Pancreas (tissue), 10 donors: ENCODE measurements at regions not wholly inside any gene's neighbourhood (a gene's known extent, or its start where the extent isn't known, plus 50 kb on each side); places are given as distances from the start of the nearest gene placed in this dataset.

Experiments used
- ATAC-seq, 4 donors: fragments of 200-7000 bp; cut with Tn5 transposase; one replicate each; pipeline versions ENCODE4 v1.8.0 to v1.9.1; 2020; ENCODE audit warnings: mild to moderate bottlenecking in 4 of 4, moderate library complexity in 4 of 4
- DNase-seq, 6 donors: peaks; one replicate each; pipeline ENCODE4 v3.0.0-alpha.2; 2020
- FAIRE-seq: peaks from 2 replicates; lab custom pipeline; 2012; peaks lifted over from hg19 to GRCh38; lab: Jason Lieb, UNC
- H3K27ac ChIP-seq, 4 donors: fragments of 200-600 bp; sonication (generic); 1 replicate in 3 of 4; 2 replicates in 1 of 4; pipeline versions ENCODE4 v1.5.0 to v1.8.0; 2020
- H3K27me3 ChIP-seq, 4 donors: fragments of 200-600 bp; one replicate each; pipeline ENCODE4 v1.8.0; 2021
- H3K36me3 ChIP-seq, 3 donors: fragments of 200-600 bp; sonication (generic) in 1 of 3; one replicate each; pipeline versions ENCODE4 v1.5.0 to v1.8.0; 2020 to 2021
- H3K4me1 ChIP-seq, 3 donors: fragments of 200-600 bp; one replicate each; pipeline ENCODE4 v1.8.0; 2021
- H3K4me3 ChIP-seq, 4 donors: fragments of 200-600 bp; sonication (generic) in 2 of 4; one replicate each; pipeline versions ENCODE4 v1.5.0 to v1.8.0; 2020 to 2021
- H3K9me3 ChIP-seq, 4 donors: fragments of 200-600 bp; one replicate each; pipeline ENCODE4 v1.8.0; 2021
- WGBS, 2 donors: extraction: QIAGEN DNeasy Blood & Tissue Kit; methylation state at CpG; one replicate each; pipeline ENCODE4 v1.1.7; 2013; 5-methylcytosine and 5-hydroxymethylcytosine counted together
- intact Hi-C, 3 donors: fragments of 100-400 bp; cut with DNase I; formaldehyde crosslinking; loops; one replicate each; pipeline versions ENCODE4 v1.11.1 to v1.14.2; 2022
- TF ChIP-seq, protein P1 (sequence below), 4 donors: fragments of 200-600 bp; sonication (generic) in 3 of 4; IDR thresholded peaks; one replicate each; pipeline versions ENCODE4 v1.5.0 to v1.8.0; 2021; ENCODE audit warnings: antibody characterized with exemption in 4 of 4
- donor health status: healthy with polysubstance abuse.
- donor health status: DM: no; HTN: no; CAD: no; lungs with moderate emphysema.
- donor health status: DM: no; HTN: no; CAD: no.
- donor health status: control.
- donor health status: control.
- donor health status: Bipolar disorder and iron deficiency.
- donor health status: DM: yes; HTN: yes; CAD: no.
- donor health status: DM: no; HTN: no; CAD: no.
- donor health status: DM: no; HTN: no; CAD: no.
- donor health status: DM: yes; HTN: yes; CAD: no.

DNA sequence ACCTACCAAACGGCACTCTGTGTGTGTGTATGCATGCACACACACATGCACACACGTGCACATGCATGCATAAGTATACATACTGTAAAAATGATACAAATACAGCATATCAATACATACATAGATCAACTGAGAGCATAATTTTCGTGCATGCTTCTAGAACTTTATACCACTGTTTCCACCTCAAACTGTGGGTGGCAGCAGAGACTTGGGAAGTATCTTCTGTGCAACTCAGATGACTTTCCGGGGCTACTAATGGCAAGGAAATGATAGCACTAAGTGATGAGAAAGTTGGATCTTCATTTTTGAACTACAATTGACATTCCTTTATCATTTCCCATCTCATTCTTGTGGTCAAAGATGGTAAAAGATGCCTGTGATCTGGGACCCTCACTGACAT lies 570.7 kb downstream of the REEP3 start:
- TF ChIP-seq, protein P1, sequence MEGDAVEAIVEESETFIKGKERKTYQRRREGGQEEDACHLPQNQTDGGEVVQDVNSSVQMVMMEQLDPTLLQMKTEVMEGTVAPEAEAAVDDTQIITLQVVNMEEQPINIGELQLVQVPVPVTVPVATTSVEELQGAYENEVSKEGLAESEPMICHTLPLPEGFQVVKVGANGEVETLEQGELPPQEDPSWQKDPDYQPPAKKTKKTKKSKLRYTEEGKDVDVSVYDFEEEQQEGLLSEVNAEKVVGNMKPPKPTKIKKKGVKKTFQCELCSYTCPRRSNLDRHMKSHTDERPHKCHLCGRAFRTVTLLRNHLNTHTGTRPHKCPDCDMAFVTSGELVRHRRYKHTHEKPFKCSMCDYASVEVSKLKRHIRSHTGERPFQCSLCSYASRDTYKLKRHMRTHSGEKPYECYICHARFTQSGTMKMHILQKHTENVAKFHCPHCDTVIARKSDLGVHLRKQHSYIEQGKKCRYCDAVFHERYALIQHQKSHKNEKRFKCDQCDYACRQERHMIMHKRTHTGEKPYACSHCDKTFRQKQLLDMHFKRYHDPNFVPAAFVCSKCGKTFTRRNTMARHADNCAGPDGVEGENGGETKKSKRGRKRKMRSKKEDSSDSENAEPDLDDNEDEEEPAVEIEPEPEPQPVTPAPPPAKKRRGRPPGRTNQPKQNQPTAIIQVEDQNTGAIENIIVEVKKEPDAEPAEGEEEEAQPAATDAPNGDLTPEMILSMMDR (IDR thresholded peaks at IDR 0.05), result no peak
- no peaks in the 10 kb centered on the region for H3K27me3 ChIP-seq
- ATAC-seq (no peak), FAIRE-seq (no peak), DNase-seq (no peak)
- no peaks in the 10 kb centered on the region for H3K4me1 ChIP-seq
- H3K4me3 ChIP-seq, result no peak overlapping the region
- 52 to 65% methylated on average over 4 of the region's 4 CpGs for WGBS, 2 donors
- no peaks in the 10 kb centered on the region for H3K9me3 ChIP-seq
- H3K36me3 ChIP-seq, result no peaks in the 10 kb centered on the region
- intact Hi-C loops, result no loop called here
- H3K27ac ChIP-seq, result no peak overlapping the region

DNA sequence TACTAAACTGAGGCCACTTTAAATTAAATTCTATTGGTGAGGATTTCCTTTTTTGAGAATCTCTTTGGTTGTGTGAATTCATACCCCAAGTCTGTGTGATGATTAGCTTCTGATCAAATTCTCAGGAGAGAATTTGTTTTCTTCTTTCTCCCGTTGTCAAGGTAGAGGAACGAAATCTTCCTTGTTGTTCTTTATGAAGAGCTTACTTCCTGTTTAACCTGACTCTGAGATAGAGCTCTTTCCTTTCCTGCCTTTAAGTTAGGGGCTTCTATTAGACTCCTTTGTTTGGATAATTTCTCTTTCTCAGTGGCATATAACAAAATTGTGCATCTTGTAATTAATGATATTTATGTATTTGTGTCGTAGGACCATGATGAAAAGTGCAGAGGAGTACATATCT lies 572.1 kb downstream of the REEP3 start:
- intact Hi-C loops, result no loop called here
- H3K9me3 ChIP-seq, result no peaks in the 10 kb centered on the region
- no peaks in the 10 kb centered on the region for H3K4me1 ChIP-seq
- no peak for FAIRE-seq
- no peak overlapping the region for H3K27ac ChIP-seq
- no peaks in the 10 kb centered on the region for H3K36me3 ChIP-seq
- no peaks in the 10 kb centered on the region for H3K27me3 ChIP-seq
- no peak for ATAC-seq
- no peak overlapping the region for H3K4me3 ChIP-seq
- WGBS, 2 donors, result 75 to 78% methylated on average over 3 of the region's 3 CpGs
- no peak for DNase-seq
- TF ChIP-seq, protein P1 (IDR thresholded peaks at IDR 0.05), result no peak

DNA sequence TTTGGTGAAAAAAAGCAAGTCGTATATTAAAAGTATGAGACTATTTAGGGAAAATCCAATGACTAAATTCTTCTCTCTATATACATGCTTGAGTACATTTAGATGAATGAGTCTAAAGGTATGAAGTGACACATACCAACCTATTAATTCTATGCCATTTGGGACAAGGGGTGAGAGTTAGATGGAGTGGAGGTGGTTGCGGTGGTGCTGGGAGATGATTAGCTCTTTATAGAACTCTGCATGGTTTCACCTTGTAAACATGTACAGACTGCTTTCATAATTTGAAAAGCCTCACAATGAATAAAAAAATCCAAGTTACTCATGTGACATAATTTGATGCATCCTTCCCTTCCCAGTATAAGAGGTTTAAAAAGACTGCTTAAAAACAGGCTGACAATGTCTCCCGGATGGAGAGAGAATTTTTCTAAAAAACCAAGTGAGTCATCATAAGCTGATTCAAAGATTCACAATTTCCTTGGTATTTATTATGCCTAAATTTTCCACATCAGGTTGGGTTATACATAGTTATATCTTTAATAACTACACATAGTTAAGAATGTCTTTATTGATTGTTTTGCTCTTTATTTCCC lies 572.8 kb downstream of the REEP3 start:
- no peak overlapping the region for H3K4me3 ChIP-seq
- H3K27ac ChIP-seq, result no peak overlapping the region
- intact Hi-C loops, result no loop called here
- H3K9me3 ChIP-seq, result no peaks in the 10 kb centered on the region
- no peaks in the 10 kb centered on the region for H3K27me3 ChIP-seq
- DNase-seq (no peak), FAIRE-seq (no peak), ATAC-seq (no peak)
- H3K36me3 ChIP-seq, result no peaks in the 10 kb centered on the region
- WGBS, 2 donors, result 87 to 93% methylated on average over 3 of the region's 3 CpGs
- H3K4me1 ChIP-seq, result no peaks in the 10 kb centered on the region
- TF ChIP-seq, protein P1 (IDR thresholded peaks at IDR 0.05), result no peak

GRCh38 chr10:64096941-64097340 lies 575.7 kb downstream of the REEP3 start:
- no peak overlapping the region for H3K27ac ChIP-seq
- FAIRE-seq (no peak), ATAC-seq (peak in 1 of 4 donors; percentile 45), DNase-seq (no peak)
- intact Hi-C loops, result no loop called here
- TF ChIP-seq, protein P1 (IDR thresholded peaks at IDR 0.05), result no peak
- 63 to 71% methylated on average over 4 of the region's 4 CpGs for WGBS, 2 donors
- no peaks in the 10 kb centered on the region for H3K27me3 ChIP-seq
- no peak overlapping the region for H3K4me3 ChIP-seq
- H3K4me1 ChIP-seq, result no peaks in the 10 kb centered on the region
- no peaks in the 10 kb centered on the region for H3K9me3 ChIP-seq
- no peaks in the 10 kb centered on the region for H3K36me3 ChIP-seq

DNA sequence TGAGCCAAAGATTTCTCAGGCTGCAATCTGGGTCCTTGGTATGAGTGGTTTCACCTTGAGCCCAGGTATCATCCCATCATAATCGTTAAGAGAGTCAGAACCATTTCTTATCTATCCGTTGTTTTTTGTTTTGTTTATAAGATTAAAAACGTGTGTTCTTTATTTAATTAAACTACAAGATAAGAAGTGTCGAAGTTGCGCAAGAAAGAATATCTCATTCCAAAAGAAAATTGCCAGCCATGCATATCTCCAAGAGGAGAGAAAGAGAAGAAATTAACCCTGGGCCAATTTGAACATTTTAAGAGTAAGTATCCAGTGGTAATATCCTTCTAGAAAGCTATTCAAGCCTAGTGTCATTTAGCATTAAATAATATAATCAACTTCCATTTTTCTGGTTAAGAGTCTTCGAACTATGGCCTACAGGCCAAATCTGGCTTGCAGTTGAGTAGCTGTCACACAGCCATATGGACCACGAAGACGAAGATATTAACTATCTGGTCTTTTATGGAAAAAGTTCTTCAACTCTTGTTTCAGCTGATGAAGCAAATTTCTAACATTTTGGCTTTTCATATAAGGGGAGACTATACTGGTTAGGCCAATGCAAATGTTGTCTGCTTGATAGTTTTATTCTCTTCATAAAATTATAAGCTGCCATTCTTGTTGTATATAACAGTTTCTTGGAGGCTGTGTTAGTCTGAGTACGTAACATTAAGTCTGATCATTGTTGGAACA lies 576.4 kb downstream of the REEP3 start:
- no peaks in the 10 kb centered on the region for H3K27me3 ChIP-seq
- H3K27ac ChIP-seq, result no peak overlapping the region
- intact Hi-C loops, result no loop called here
- no peaks in the 10 kb centered on the region for H3K36me3 ChIP-seq
- no peaks in the 10 kb centered on the region for H3K9me3 ChIP-seq
- H3K4me1 ChIP-seq, result no peaks in the 10 kb centered on the region
- ATAC-seq (no peak), FAIRE-seq (no peak), DNase-seq (no peak)
- TF ChIP-seq, protein P1 (IDR thresholded peaks at IDR 0.05), result no peak
- WGBS, 2 donors, result 56 to 67% methylated on average over 9 of the region's 9 CpGs
- H3K4me3 ChIP-seq, result no peak overlapping the region
